ENCODE measurements at regions not wholly inside any gene's neighbourhood (a gene's known extent, or its start where the extent isn't known, plus 50 kb on each side); places are given as distances from the start of the nearest gene placed in this dataset.

GRCh38 chr4:174120446-174121295, 162.8 kb downstream of the FBXO8 start:
- Histone ChIP-seq H3K27ac (no peak overlapping the region), H3K27me3 (replicated peaks) (no peaks in the 10 kb centered on the region), H3K36me3 (replicated peaks) (no peaks in the 10 kb centered on the region), H3K4me3 (ENCODE audit: low read depth, low read length) (peak overlapping the region; percentile 48)
- in situ Hi-C loops (cut with HindIII; ENCODE audit: low pct_ligation_motif_present, low sequenced_read_pairs): no loop called here
- peak; percentile 67 for DNase-seq
- peak; percentile 58 for TF ChIP-seq CTCF (IDR thresholded peaks at IDR 0.05; ENCODE audit: low read depth, low read length, missing control alignments)

- H3K4me3 ChIP-seq (ENCODE audit: low read depth, low read length): peak overlapping the region; percentile 48
- no peaks in the 10 kb centered on the region for H3K36me3 ChIP-seq (replicated peaks)
- no peaks in the 10 kb centered on the region for H3K27me3 ChIP-seq (replicated peaks)
- no peak overlapping the region for H3K27ac ChIP-seq
- in situ Hi-C loops (cut with HindIII; ENCODE audit: low pct_ligation_motif_present, low sequenced_read_pairs): no loop called here
- no peak for TF ChIP-seq CTCF (IDR thresholded peaks at IDR 0.05; ENCODE audit: low read depth, low read length, missing control alignments)
- no peak for DNase-seq
These were observed 163.6 kb downstream of the FBXO8 start for GRCh38 chr4:174119830-174120229.

GRCh38 chr4:174119051-174119450, 164.4 kb downstream of the FBXO8 start:
- peak; percentile 24 for DNase-seq
- Histone ChIP-seq H3K4me3 (ENCODE audit: low read depth, low read length) (no peak overlapping the region), H3K36me3 (replicated peaks) (no peaks in the 10 kb centered on the region), H3K27ac (no peak overlapping the region), H3K27me3 (replicated peaks) (no peaks in the 10 kb centered on the region)
- TF ChIP-seq CTCF (IDR thresholded peaks at IDR 0.05; ENCODE audit: low read depth, low read length, missing control alignments): no peak
- in situ Hi-C loops (cut with HindIII; ENCODE audit: low pct_ligation_motif_present, low sequenced_read_pairs): no loop called here

GRCh38 chr4:174118171-174118570, 165.3 kb downstream of the FBXO8 start:
- DNase-seq: no peak
- in situ Hi-C loops (cut with HindIII; ENCODE audit: low pct_ligation_motif_present, low sequenced_read_pairs): no loop called here
- H3K27ac ChIP-seq: no peak overlapping the region
- H3K4me3 ChIP-seq (ENCODE audit: low read depth, low read length): no peak overlapping the region
- no peaks in the 10 kb centered on the region for H3K27me3 ChIP-seq (replicated peaks)
- no peaks in the 10 kb centered on the region for H3K36me3 ChIP-seq (replicated peaks)
- no peak for TF ChIP-seq CTCF (IDR thresholded peaks at IDR 0.05; ENCODE audit: low read depth, low read length, missing control alignments)

GRCh38 chr4:174117445-174117844, 166.0 kb downstream of the FBXO8 start:
- H3K27ac ChIP-seq: no peak overlapping the region
- DNase-seq: no peak
- no peak for TF ChIP-seq CTCF (IDR thresholded peaks at IDR 0.05; ENCODE audit: low read depth, low read length, missing control alignments)
- no peaks in the 10 kb centered on the region for H3K27me3 ChIP-seq (replicated peaks)
- H3K36me3 ChIP-seq (replicated peaks): no peaks in the 10 kb centered on the region
- no peak overlapping the region for H3K4me3 ChIP-seq (ENCODE audit: low read depth, low read length)
- in situ Hi-C loops (cut with HindIII; ENCODE audit: low pct_ligation_motif_present, low sequenced_read_pairs): no loop called here

- Histone ChIP-seq H3K27ac (no peak overlapping the region), H3K4me3 (ENCODE audit: low read depth, low read length) (no peak overlapping the region), H3K27me3 (replicated peaks) (no peaks in the 10 kb centered on the region), H3K36me3 (replicated peaks) (no peaks in the 10 kb centered on the region)
- in situ Hi-C loops (cut with HindIII; ENCODE audit: low pct_ligation_motif_present, low sequenced_read_pairs): no loop called here
- no peak for TF ChIP-seq CTCF (IDR thresholded peaks at IDR 0.05; ENCODE audit: low read depth, low read length, missing control alignments)
- DNase-seq: no peak
These were observed 167.4 kb downstream of the FBXO8 start for GRCh38 chr4:174116021-174116420.

Measured in brain microvascular endothelial cell (primary cell).